ENCODE measurements at regions not wholly inside any gene's neighbourhood (a gene's known extent, or its start where the extent isn't known, plus 50 kb on each side); places are given as distances from the start of the nearest gene placed in this dataset.

DNA sequence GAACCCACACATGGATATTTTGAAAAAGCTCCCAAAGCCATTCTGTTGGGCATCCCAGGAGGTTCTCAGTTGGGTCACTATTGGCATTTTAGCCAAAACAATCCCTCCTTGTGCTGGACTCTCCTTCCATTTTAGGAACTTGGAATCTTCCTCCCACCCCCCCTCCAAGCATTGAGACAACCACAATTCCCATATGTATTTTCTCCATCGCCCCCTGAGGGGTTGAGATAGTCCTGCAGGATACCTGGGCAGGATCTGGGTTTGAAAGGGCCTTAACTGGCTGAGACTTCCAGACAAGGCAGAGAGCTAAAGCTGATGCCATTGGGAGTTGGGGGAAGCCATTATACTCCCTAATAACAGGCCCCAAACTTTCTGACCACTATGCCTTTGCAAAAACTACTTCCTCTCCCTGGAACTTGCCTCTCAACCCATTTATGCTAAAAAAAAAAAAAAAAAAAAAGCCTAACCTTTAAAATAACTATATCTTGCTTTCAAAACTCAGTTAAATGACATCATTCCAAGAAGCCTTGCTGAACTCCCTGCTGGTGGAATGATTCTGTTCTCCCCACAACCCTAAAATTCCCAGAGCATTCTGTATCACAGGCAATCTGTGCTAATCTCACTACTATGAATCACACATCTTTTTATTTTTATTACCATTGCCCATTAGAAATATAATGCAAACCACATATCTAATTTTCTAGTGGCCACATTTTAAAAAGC, 77.5 kb upstream of the PDE1C start:
- no peaks in the 10 kb centered on the region for H3K9me3 ChIP-seq (ENCODE audit: control insufficient read depth, insufficient read depth, low read length)
- H3K27me3 ChIP-seq (ENCODE audit: control insufficient read depth, insufficient read depth, low read length), result no peaks in the 10 kb centered on the region
- H3K9ac ChIP-seq (ENCODE audit: low read depth, low read length), result no peak overlapping the region
- H3K27ac ChIP-seq (ENCODE audit: low read depth, low read length), result no peak overlapping the region
- H3K4me1 ChIP-seq (ENCODE audit: control insufficient read depth, insufficient read depth, low read length), result peaks cover 5% of the 10 kb centered on the region
- no peak overlapping the region for H3K4me3 ChIP-seq (ENCODE audit: low read depth, low read length)
- no peaks in the 10 kb centered on the region for H3K36me3 ChIP-seq (ENCODE audit: control insufficient read depth, insufficient read depth, low read length)

DNA sequence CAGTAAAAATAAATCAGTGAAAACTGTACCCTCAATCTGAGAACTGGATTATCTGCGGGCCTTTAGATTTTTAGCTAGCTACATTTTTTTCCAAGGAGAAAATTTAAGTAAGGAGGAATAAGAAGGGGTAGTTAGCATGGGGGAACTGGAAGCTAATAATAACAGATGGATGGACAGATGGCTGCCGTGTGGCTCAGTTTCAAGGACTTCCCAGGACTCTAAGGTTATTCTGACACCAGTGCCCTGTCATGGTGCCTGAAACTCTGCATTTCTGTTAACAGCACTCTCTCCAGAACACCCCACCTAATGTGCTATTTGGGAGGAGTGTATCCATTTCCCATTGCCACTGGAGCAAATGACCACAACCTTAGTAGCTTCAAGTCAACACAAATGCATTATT, 75.7 kb upstream of the PDE1C start:
- Histone ChIP-seq H3K27ac (ENCODE audit: low read depth, low read length) (no peak overlapping the region), H3K9me3 (ENCODE audit: control insufficient read depth, insufficient read depth, low read length) (no peaks in the 10 kb centered on the region), H3K4me1 (ENCODE audit: control insufficient read depth, insufficient read depth, low read length) (peaks cover 1% of the 10 kb centered on the region), H3K4me3 (ENCODE audit: low read depth, low read length) (no peak overlapping the region), H3K36me3 (ENCODE audit: control insufficient read depth, insufficient read depth, low read length) (no peaks in the 10 kb centered on the region), H3K27me3 (ENCODE audit: control insufficient read depth, insufficient read depth, low read length) (no peaks in the 10 kb centered on the region), H3K9ac (ENCODE audit: low read depth, low read length) (no peak overlapping the region)

DNA sequence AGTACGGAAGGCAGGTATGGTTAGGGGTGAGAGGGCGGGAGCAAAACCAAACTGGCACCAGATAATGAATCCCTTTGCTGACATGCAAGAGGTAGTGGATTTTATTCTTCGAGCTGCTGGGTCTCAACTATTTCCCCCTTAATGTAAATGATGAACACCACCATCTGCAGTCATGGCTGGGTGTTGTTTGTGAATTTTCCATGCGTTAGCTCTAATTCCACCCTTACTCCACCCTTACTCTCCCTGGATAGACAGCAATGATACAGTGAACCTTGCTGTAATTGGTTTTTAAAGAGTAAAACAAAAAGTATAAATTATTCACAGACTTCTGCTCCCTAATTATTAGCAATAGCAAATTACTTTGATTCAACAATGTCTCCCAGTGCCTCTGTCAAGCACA, 74.5 kb upstream of the PDE1C start:
- no peaks in the 10 kb centered on the region for H3K27me3 ChIP-seq (ENCODE audit: control insufficient read depth, insufficient read depth, low read length)
- H3K9ac ChIP-seq (ENCODE audit: low read depth, low read length), result no peak overlapping the region
- no peaks in the 10 kb centered on the region for H3K36me3 ChIP-seq (ENCODE audit: control insufficient read depth, insufficient read depth, low read length)
- no peak overlapping the region for H3K4me3 ChIP-seq (ENCODE audit: low read depth, low read length)
- H3K27ac ChIP-seq (ENCODE audit: low read depth, low read length), result no peak overlapping the region
- H3K4me1 ChIP-seq (ENCODE audit: control insufficient read depth, insufficient read depth, low read length), result no peaks in the 10 kb centered on the region
- no peaks in the 10 kb centered on the region for H3K9me3 ChIP-seq (ENCODE audit: control insufficient read depth, insufficient read depth, low read length)

DNA sequence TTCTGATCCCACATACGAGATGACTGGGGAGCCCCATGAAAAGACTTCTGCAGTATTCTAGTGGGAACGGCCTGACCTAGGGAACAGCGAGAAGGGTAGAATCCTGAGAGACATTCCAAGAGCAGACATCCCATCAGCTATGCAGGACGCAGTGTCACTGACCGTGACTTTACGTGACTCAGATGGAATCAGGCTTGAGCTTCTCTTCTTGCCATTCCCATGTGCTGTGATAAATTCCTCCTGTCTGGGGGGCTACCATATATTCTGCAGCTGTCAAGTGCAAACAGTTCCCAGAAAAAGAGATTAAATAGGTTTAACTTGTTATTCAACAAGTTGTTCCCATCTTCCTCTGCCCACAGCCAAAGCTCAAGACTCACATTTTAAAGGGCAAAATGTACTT, 73.1 kb upstream of the PDE1C start:
- H3K4me3 ChIP-seq (ENCODE audit: low read depth, low read length), result no peak overlapping the region

DNA sequence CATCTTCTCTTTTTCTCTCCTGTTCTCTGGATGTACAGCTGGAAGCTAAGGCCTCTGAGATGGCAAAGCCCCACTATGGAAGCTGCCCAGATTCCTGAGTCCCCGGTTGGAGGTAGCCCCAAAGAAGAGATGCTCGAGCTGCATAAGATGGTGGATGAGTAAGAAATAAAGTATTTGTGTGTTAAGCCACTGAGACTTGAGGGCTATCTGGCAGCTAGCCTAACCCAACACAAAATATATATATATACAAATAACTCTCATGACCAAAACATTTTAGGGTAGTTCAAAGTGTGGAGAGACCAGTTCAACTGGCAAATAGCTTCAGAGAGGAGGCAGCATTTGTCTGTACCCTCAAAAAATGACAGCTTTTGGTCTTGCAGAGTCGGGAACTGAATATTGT, 72.4 kb upstream of the PDE1C start:
- Histone ChIP-seq H3K27ac (ENCODE audit: low read depth, low read length) (no peak overlapping the region), H3K4me3 (ENCODE audit: low read depth, low read length) (no peak overlapping the region), H3K36me3 (ENCODE audit: control insufficient read depth, insufficient read depth, low read length) (no peaks in the 10 kb centered on the region), H3K27me3 (ENCODE audit: control insufficient read depth, insufficient read depth, low read length) (no peaks in the 10 kb centered on the region), H3K9ac (ENCODE audit: low read depth, low read length) (no peak overlapping the region), H3K9me3 (ENCODE audit: control insufficient read depth, insufficient read depth, low read length) (no peaks in the 10 kb centered on the region), H3K4me1 (ENCODE audit: control insufficient read depth, insufficient read depth, low read length) (no peaks in the 10 kb centered on the region)

More for the DNA sequence above, 73.1 kb upstream of the PDE1C start:
- no peak overlapping the region for H3K27ac ChIP-seq (ENCODE audit: low read depth, low read length)
- no peaks in the 10 kb centered on the region for H3K4me1 ChIP-seq (ENCODE audit: control insufficient read depth, insufficient read depth, low read length)
- no peaks in the 10 kb centered on the region for H3K27me3 ChIP-seq (ENCODE audit: control insufficient read depth, insufficient read depth, low read length)
- H3K9ac ChIP-seq (ENCODE audit: low read depth, low read length), result no peak overlapping the region
- no peaks in the 10 kb centered on the region for H3K9me3 ChIP-seq (ENCODE audit: control insufficient read depth, insufficient read depth, low read length)
- H3K36me3 ChIP-seq (ENCODE audit: control insufficient read depth, insufficient read depth, low read length), result no peaks in the 10 kb centered on the region

DNA sequence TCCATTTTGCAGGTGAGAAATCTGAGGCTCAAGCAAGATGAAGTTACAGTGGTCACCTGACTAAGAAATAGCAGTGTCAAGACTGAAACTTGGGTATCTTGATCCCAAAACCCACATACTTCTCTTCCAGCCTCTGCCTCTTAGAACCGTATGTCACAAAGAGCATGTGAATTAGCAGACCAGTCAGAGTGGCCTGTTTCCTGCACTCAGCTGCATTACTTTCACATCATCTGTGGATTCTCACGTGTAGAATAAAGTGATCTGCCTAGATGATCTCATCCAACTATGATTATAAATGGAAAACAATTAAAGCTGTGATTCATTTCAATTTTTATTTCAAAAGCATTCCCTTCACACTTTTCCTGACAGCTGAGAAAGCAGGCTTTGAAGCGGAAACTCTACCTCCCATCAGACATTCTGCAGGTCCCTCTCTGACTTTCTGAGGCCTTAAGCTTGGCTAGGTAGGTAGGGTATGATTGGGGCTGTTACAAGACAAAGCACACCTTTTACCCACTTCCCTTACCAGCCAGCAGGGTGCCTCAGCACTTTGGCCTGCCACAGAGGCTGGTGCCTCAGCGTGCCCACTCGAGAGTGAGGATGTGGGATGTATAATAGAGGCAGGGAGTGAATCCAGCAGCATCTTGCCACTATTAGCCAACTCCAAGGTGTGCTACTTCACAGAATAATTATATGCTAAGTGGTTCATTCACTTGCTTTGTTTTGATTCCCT, 70.2 kb upstream of the PDE1C start:
- no peaks in the 10 kb centered on the region for H3K27me3 ChIP-seq (ENCODE audit: control insufficient read depth, insufficient read depth, low read length)
- H3K4me3 ChIP-seq (ENCODE audit: low read depth, low read length), result no peak overlapping the region
- no peaks in the 10 kb centered on the region for H3K4me1 ChIP-seq (ENCODE audit: control insufficient read depth, insufficient read depth, low read length)
- no peak overlapping the region for H3K27ac ChIP-seq (ENCODE audit: low read depth, low read length)
- H3K9me3 ChIP-seq (ENCODE audit: control insufficient read depth, insufficient read depth, low read length), result no peaks in the 10 kb centered on the region
- H3K9ac ChIP-seq (ENCODE audit: low read depth, low read length), result no peak overlapping the region
- no peaks in the 10 kb centered on the region for H3K36me3 ChIP-seq (ENCODE audit: control insufficient read depth, insufficient read depth, low read length)

DNA sequence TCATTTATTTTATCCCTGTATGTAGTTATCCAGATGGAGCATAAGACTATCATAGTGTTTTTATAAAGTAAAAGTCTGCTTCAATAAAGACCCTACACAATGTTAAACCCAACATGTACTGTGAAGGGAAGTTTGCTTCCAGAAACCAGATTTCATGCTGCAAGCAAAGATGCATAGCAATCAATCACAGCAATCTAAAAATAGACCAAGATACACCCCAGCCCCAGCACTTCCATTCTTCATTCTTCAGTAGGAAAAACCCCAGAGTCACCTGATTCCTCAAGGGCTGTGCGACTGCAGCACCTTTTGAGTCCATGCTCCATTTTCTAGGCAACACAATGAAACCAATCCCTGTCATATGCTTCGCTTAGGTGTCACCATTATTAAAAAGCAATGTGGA, 66.9 kb upstream of the PDE1C start:
- Histone ChIP-seq H3K9me3 (ENCODE audit: control insufficient read depth, insufficient read depth, low read length) (peaks cover 4% of the 10 kb centered on the region; the same call in 1 of the 2 replicates), H3K4me1 (ENCODE audit: control insufficient read depth, insufficient read depth, low read length) (no peaks in the 10 kb centered on the region), H3K27me3 (ENCODE audit: control insufficient read depth, insufficient read depth, low read length) (no peaks in the 10 kb centered on the region), H3K27ac (ENCODE audit: low read depth, low read length) (no peak overlapping the region), H3K36me3 (ENCODE audit: control insufficient read depth, insufficient read depth, low read length) (no peaks in the 10 kb centered on the region), H3K4me3 (ENCODE audit: low read depth, low read length) (no peak overlapping the region), H3K9ac (ENCODE audit: low read depth, low read length) (no peak overlapping the region)

DNA sequence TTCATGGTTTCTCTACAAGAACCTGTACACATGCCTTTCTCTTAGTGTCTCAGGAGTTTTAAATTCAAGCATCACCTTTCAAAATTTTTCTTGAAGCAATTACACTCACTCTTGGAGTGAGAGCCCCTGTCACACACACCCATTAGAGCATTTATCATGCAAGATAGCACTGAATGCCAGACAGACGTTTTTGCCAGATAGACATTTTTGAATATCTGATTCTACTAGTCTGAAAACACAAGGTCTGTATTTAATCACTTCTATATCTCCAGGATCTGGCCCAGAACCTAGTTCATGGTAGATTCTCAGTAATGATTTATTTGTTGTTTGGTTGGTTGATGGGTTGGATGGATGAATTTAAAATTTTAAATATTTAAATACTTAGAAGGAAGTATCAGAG, 60.9 kb upstream of the PDE1C start:
- H3K4me3 ChIP-seq (ENCODE audit: low read depth, low read length), result no peak overlapping the region
- H3K27ac ChIP-seq (ENCODE audit: low read depth, low read length), result no peak overlapping the region
- H3K9ac ChIP-seq (ENCODE audit: low read depth, low read length), result no peak overlapping the region
- H3K4me1 ChIP-seq (ENCODE audit: control insufficient read depth, insufficient read depth, low read length), result no peaks in the 10 kb centered on the region
- H3K27me3 ChIP-seq (ENCODE audit: control insufficient read depth, insufficient read depth, low read length), result no peaks in the 10 kb centered on the region
- peaks cover 4% of the 10 kb centered on the region; the same call in 1 of the 2 replicates for H3K9me3 ChIP-seq (ENCODE audit: control insufficient read depth, insufficient read depth, low read length)
- H3K36me3 ChIP-seq (ENCODE audit: control insufficient read depth, insufficient read depth, low read length), result no peaks in the 10 kb centered on the region

DNA sequence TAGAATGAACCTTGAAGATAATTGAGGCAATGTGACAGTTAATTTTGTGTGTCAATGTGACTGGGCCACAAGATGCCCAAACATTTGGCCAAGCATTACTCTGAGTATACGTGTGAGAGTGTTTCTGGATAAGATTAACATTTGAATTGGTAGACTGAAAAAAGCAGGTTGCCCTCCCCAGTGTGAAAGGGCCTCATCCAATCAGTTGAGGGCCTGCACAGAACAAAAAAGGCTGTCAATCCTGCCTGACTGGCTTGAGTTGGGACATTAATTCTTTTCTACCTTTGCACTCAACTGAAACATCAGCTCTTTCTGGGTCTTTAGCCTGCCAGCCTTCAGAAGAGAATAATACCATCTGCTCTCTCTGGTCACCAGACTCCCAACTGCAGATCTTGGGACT, 56.6 kb upstream of the PDE1C start:
- no peaks in the 10 kb centered on the region for H3K4me1 ChIP-seq (ENCODE audit: control insufficient read depth, insufficient read depth, low read length)
- H3K27ac ChIP-seq (ENCODE audit: low read depth, low read length), result no peak overlapping the region
- H3K9me3 ChIP-seq (ENCODE audit: control insufficient read depth, insufficient read depth, low read length), result no peaks in the 10 kb centered on the region
- H3K4me3 ChIP-seq (ENCODE audit: low read depth, low read length), result no peak overlapping the region
- H3K9ac ChIP-seq (ENCODE audit: low read depth, low read length), result no peak overlapping the region
- no peaks in the 10 kb centered on the region for H3K36me3 ChIP-seq (ENCODE audit: control insufficient read depth, insufficient read depth, low read length)
- H3K27me3 ChIP-seq (ENCODE audit: control insufficient read depth, insufficient read depth, low read length), result no peaks in the 10 kb centered on the region

Data from HUES48 (cell line).